HEK293T (cell line): ENCODE measurements at regions not wholly inside any gene's neighbourhood (a gene's known extent, or its start where the extent isn't known, plus 50 kb on each side); places are given as distances from the start of the nearest gene placed in this dataset.

ENCODE experiments used
- CTCF ChIA-PET: fragments of 350-600 bp; formaldehyde crosslinking; extraction: SDS; loops from one replicate; lab custom pipeline; 2021; ENCODE audit warnings: antibody characterized with exemption, inconsistent platforms; lab: Yijun Ruan, JAX
- POLR2A ChIA-PET: fragments of 350-600 bp; formaldehyde crosslinking; extraction: SDS; loops from one replicate; lab custom pipeline; 2020; ENCODE audit warnings: antibody characterized with exemption, inconsistent platforms; lab: Yijun Ruan, JAX
- DNase-seq: peaks from one replicate; pipeline ENCODE4 v3.0.0; 2012; ENCODE audit warnings: mixed read lengths; ENCODE audit errors: extremely low spot score
- ARNT ChIP-seq: fragments of 450-650 bp; IDR thresholded peaks from 2 replicates; pipeline ENCODE4 v1.6.1; 2017; ENCODE audit warnings: mild to moderate bottlenecking
- BHLHE40 ChIP-seq: fragments of 450-650 bp; IDR thresholded peaks from 2 replicates; pipeline ENCODE4 v1.6.1; 2016; ENCODE audit warnings: mild to moderate bottlenecking, moderate library complexity, borderline replicate concordance
- CTBP1 ChIP-seq: fragments of 450-650 bp; IDR thresholded peaks from 2 replicates; pipeline ENCODE4 v1.6.1; 2016; ENCODE audit warnings: borderline replicate concordance
- ELF4 ChIP-seq: fragments of 450-650 bp; IDR thresholded peaks from 2 replicates; pipeline ENCODE4 v1.6.1; 2017; ENCODE audit warnings: antibody characterized with exemption
- FOXA1 ChIP-seq: fragments of 450-650 bp; IDR thresholded peaks from 2 replicates; pipeline ENCODE4 v1.6.1; 2016; ENCODE audit warnings: mild to moderate bottlenecking
- FOXK2 ChIP-seq: fragments of 450-650 bp; IDR thresholded peaks from 2 replicates; pipeline ENCODE4 v1.6.1; 2016; ENCODE audit warnings: mild to moderate bottlenecking
- FOXM1 ChIP-seq: fragments of 450-650 bp; IDR thresholded peaks from 2 replicates; pipeline ENCODE4 v1.6.1; 2017; ENCODE audit warnings: mild to moderate bottlenecking, borderline replicate concordance
- HDGF ChIP-seq: fragments of 450-650 bp; IDR thresholded peaks from 2 replicates; pipeline ENCODE4 v1.6.1; 2017; ENCODE audit warnings: antibody characterized with exemption, borderline replicate concordance
- L3MBTL2 ChIP-seq: fragments of 450-650 bp; conservative IDR thresholded peaks from 2 replicates; pipeline ENCODE4 v1.6.1; 2016; ENCODE audit warnings: mild to moderate bottlenecking
- LEF1 ChIP-seq: fragments of 450-650 bp; IDR thresholded peaks from 2 replicates; pipeline ENCODE4 v1.6.1; 2017; ENCODE audit warnings: mild to moderate bottlenecking, borderline replicate concordance
- NFRKB ChIP-seq: fragments of 450-650 bp; IDR thresholded peaks from 2 replicates; pipeline ENCODE4 v1.6.1; 2016; ENCODE audit warnings: mild to moderate bottlenecking, moderate library complexity
- PKNOX1 ChIP-seq: fragments of 450-650 bp; IDR thresholded peaks from 2 replicates; pipeline ENCODE4 v1.6.1; 2016
- SP1 ChIP-seq: fragments of 450-650 bp; IDR thresholded peaks from 2 replicates; pipeline ENCODE4 v1.6.1; 2017
- SUZ12 ChIP-seq: fragments of 450-650 bp; IDR thresholded peaks from 2 replicates; pipeline ENCODE4 v1.6.1; 2016; ENCODE audit warnings: mild to moderate bottlenecking
- TARDBP ChIP-seq: fragments of 450-650 bp; IDR thresholded peaks from 2 replicates; pipeline ENCODE4 v1.6.1; 2016
- ZNF384 ChIP-seq: fragments of 450-650 bp; IDR thresholded peaks from 2 replicates; pipeline ENCODE4 v1.6.1; 2016

GRCh38 chr6:139649732-139650131, 275.3 kb upstream of the CITED2 start:
- ChIA-PET POLR2A (no interaction called here), CTCF (no interaction called here)
- peak; percentile 76 for TF ChIP-seq PKNOX1
- no peak for TF ChIP-seq ZNF384
- no peak for TF ChIP-seq FOXM1
- no peak for TF ChIP-seq FOXA1
- TF ChIP-seq NFRKB: no peak
- no peak for DNase-seq

GRCh38 chr6:139649128-139649527, 274.7 kb upstream of the CITED2 start:
- no peak for TF ChIP-seq ELF4
- no peak for TF ChIP-seq CTBP1
- TF ChIP-seq FOXK2: no peak
- TF ChIP-seq LEF1: no peak
- no peak for TF ChIP-seq HDGF
- TF ChIP-seq SUZ12: no peak
- TF ChIP-seq L3MBTL2: no peak
- TF ChIP-seq ARNT: no peak
- TF ChIP-seq FOXM1: no peak
- no peak for TF ChIP-seq ZNF384
- no peak for TF ChIP-seq FOXA1
- no peak for TF ChIP-seq PKNOX1
- TF ChIP-seq BHLHE40: no peak
- no peak for TF ChIP-seq SP1
- POLR2A ChIA-PET: no interaction called here
- DNase-seq: no peak
- CTCF ChIA-PET: no interaction called here

GRCh38 chr6:139648430-139649000, 274.1 kb upstream of the CITED2 start:
- no peak for DNase-seq
- CTCF ChIA-PET: no interaction called here
- TF ChIP-seq ELF4 (no peak), FOXM1 (no peak), ZNF384 (no peak), CTBP1 (no peak), TARDBP (no peak), L3MBTL2 (no peak), SP1 (no peak), PKNOX1 (no peak), HDGF (no peak), ARNT (no peak), BHLHE40 (no peak), FOXK2 (no peak), SUZ12 (no peak), LEF1 (no peak), NFRKB (no peak), FOXA1 (no peak)
- POLR2A ChIA-PET: no interaction called here

- POLR2A ChIA-PET: no interaction called here
- TF ChIP-seq TARDBP (no peak), L3MBTL2 (no peak), PKNOX1 (no peak), SP1 (no peak), CTBP1 (no peak), FOXM1 (no peak)
- no peak for DNase-seq
- CTCF ChIA-PET: no interaction called here
Observed at GRCh38 chr6:139647841-139648240, 273.4 kb upstream of the CITED2 start.

- POLR2A ChIA-PET: no interaction called here
- DNase-seq: no peak
- TF ChIP-seq PKNOX1: no peak
- no peak for TF ChIP-seq ELF4
- no peak for TF ChIP-seq TARDBP
- no peak for TF ChIP-seq ZNF384
- TF ChIP-seq SUZ12: no peak
- no peak for TF ChIP-seq HDGF
- no peak for TF ChIP-seq BHLHE40
- no peak for TF ChIP-seq L3MBTL2
- no peak for TF ChIP-seq NFRKB
- TF ChIP-seq FOXK2: no peak
- TF ChIP-seq FOXM1: no peak
- no peak for TF ChIP-seq SP1
- no peak for TF ChIP-seq FOXA1
- no peak for TF ChIP-seq LEF1
- TF ChIP-seq CTBP1: no peak
- CTCF ChIA-PET: interaction anchor here (0.6 kb wide), 1 partner anchor 1382 kb away, joined by 5 read pairs; no protein-coding TSS in a partner anchor
Observed at GRCh38 chr6:139647016-139647415, 272.6 kb upstream of the CITED2 start.
